Activated naive CD8-positive, alpha-beta T cell treated with anti-CD3 and anti-CD28 coated beads, Interleukin-2, amount 50 U/mL, for 24 hours (primary cell): ENCODE measurements at regions not wholly inside any gene's neighbourhood (a gene's known extent, or its start where the extent isn't known, plus 50 kb on each side); places are given as distances from the start of the nearest gene placed in this dataset.

Source experiments
- ATAC-seq: fragments of 150-1000 bp; cut with Tn5 transposase; one replicate; pipeline ENCODE4 v1.10.0; 2021
- DNase-seq: peaks from one replicate; pipeline ENCODE4 v3.0.0; 2021
- H3K27ac Mint-ChIP-seq: one replicate; pipeline ENCODE4 v1.8.0; 2021; ENCODE audit warnings: mild to moderate bottlenecking, mixed read lengths
- H3K27me3 Mint-ChIP-seq: one replicate; pipeline ENCODE4 v1.8.0; 2021; ENCODE audit warnings: mixed read lengths
- H3K36me3 Mint-ChIP-seq: one replicate; pipeline ENCODE4 v1.8.0; 2021; ENCODE audit warnings: low read depth, mixed read lengths
- H3K4me1 Mint-ChIP-seq: one replicate; pipeline ENCODE4 v1.8.0; 2021; ENCODE audit warnings: mixed read lengths
- H3K4me3 Mint-ChIP-seq: one replicate; pipeline ENCODE4 v1.8.0; 2021; ENCODE audit warnings: mild to moderate bottlenecking, moderate library complexity, mixed read lengths
- H3K9me3 Mint-ChIP-seq: one replicate; pipeline ENCODE4 v1.8.0; 2021; ENCODE audit warnings: mixed read lengths

GRCh38 chr18:25686960-25687500 lies 335.1 kb upstream of the ZNF521 start:
- Mint-ChIP-seq H3K9me3 (no peaks in the 10 kb centered on the region), H3K4me3 (no peak overlapping the region), H3K27ac (no peak overlapping the region), H3K4me1 (no peaks in the 10 kb centered on the region), H3K27me3 (no peaks in the 10 kb centered on the region), H3K36me3 (no peaks in the 10 kb centered on the region)
- no peak for DNase-seq
- no peak for ATAC-seq

GRCh38 chr18:25685088-25685487 lies 333.1 kb upstream of the ZNF521 start:
- no peaks in the 10 kb centered on the region for H3K27me3 Mint-ChIP-seq
- H3K36me3 Mint-ChIP-seq, result no peaks in the 10 kb centered on the region
- DNase-seq (no peak), ATAC-seq (no peak)
- H3K27ac Mint-ChIP-seq, result no peak overlapping the region
- no peaks in the 10 kb centered on the region for H3K4me1 Mint-ChIP-seq
- no peaks in the 10 kb centered on the region for H3K9me3 Mint-ChIP-seq
- H3K4me3 Mint-ChIP-seq, result no peak overlapping the region

GRCh38 chr18:25679491-25679890 lies 327.5 kb upstream of the ZNF521 start:
- DNase-seq, result no peak
- Mint-ChIP-seq H3K36me3 (no peaks in the 10 kb centered on the region), H3K4me1 (no peaks in the 10 kb centered on the region), H3K4me3 (no peak overlapping the region), H3K27me3 (peaks cover 2% of the 10 kb centered on the region), H3K27ac (no peak overlapping the region), H3K9me3 (no peaks in the 10 kb centered on the region)
- no peak for ATAC-seq

- no peak overlapping the region for H3K27ac Mint-ChIP-seq
- H3K9me3 Mint-ChIP-seq, result no peaks in the 10 kb centered on the region
- H3K27me3 Mint-ChIP-seq, result peaks cover 2% of the 10 kb centered on the region
- H3K4me1 Mint-ChIP-seq, result no peaks in the 10 kb centered on the region
- no peaks in the 10 kb centered on the region for H3K36me3 Mint-ChIP-seq
- ATAC-seq (no peak), DNase-seq (no peak)
- H3K4me3 Mint-ChIP-seq, result no peak overlapping the region
Observed at GRCh38 chr18:25678221-25678620, 326.3 kb upstream of the ZNF521 start.

- Mint-ChIP-seq H3K4me3 (no peak overlapping the region), H3K4me1 (no peaks in the 10 kb centered on the region), H3K27ac (no peak overlapping the region), H3K27me3 (peaks cover 4% of the 10 kb centered on the region), H3K36me3 (no peaks in the 10 kb centered on the region), H3K9me3 (no peaks in the 10 kb centered on the region)
- no peak for DNase-seq
- no peak for ATAC-seq
Observed at GRCh38 chr18:25675123-25675850, 323.3 kb upstream of the ZNF521 start.

GRCh38 chr18:25674183-25674582 lies 322.2 kb upstream of the ZNF521 start:
- Mint-ChIP-seq H3K27me3 (peaks cover 4% of the 10 kb centered on the region), H3K9me3 (no peaks in the 10 kb centered on the region), H3K4me1 (no peaks in the 10 kb centered on the region), H3K27ac (no peak overlapping the region), H3K4me3 (no peak overlapping the region), H3K36me3 (no peaks in the 10 kb centered on the region)
- ATAC-seq, result no peak
- no peak for DNase-seq

- DNase-seq, result no peak
- H3K9me3 Mint-ChIP-seq, result no peaks in the 10 kb centered on the region
Observed at GRCh38 chr18:25672490-25672889, 320.5 kb upstream of the ZNF521 start.

GRCh38 chr18:25669741-25670140 lies 317.8 kb upstream of the ZNF521 start:
- no peak overlapping the region for H3K27ac Mint-ChIP-seq
- DNase-seq (no peak), ATAC-seq (no peak)
- no peaks in the 10 kb centered on the region for H3K4me1 Mint-ChIP-seq
- H3K4me3 Mint-ChIP-seq, result no peak overlapping the region
- H3K27me3 Mint-ChIP-seq, result peaks cover 3% of the 10 kb centered on the region
- no peaks in the 10 kb centered on the region for H3K36me3 Mint-ChIP-seq
- H3K9me3 Mint-ChIP-seq, result no peaks in the 10 kb centered on the region

More at GRCh38 chr18:25672490-25672889, 320.5 kb upstream of the ZNF521 start:
- H3K36me3 Mint-ChIP-seq, result no peaks in the 10 kb centered on the region
- H3K27me3 Mint-ChIP-seq, result peaks cover 4% of the 10 kb centered on the region
- H3K4me1 Mint-ChIP-seq, result no peaks in the 10 kb centered on the region
- no peak for ATAC-seq
- no peak overlapping the region for H3K4me3 Mint-ChIP-seq
- H3K27ac Mint-ChIP-seq, result no peak overlapping the region

GRCh38 chr18:25662272-25662671 lies 310.3 kb upstream of the ZNF521 start:
- no peaks in the 10 kb centered on the region for H3K36me3 Mint-ChIP-seq
- DNase-seq, result no peak
- H3K4me3 Mint-ChIP-seq, result no peak overlapping the region
- no peaks in the 10 kb centered on the region for H3K9me3 Mint-ChIP-seq
- H3K27me3 Mint-ChIP-seq, result no peaks in the 10 kb centered on the region
- H3K27ac Mint-ChIP-seq, result no peak overlapping the region
- no peaks in the 10 kb centered on the region for H3K4me1 Mint-ChIP-seq
- ATAC-seq, result no peak

GRCh38 chr18:25661831-25662230 lies 309.9 kb upstream of the ZNF521 start:
- Mint-ChIP-seq H3K9me3 (no peaks in the 10 kb centered on the region), H3K27me3 (no peaks in the 10 kb centered on the region), H3K4me3 (no peak overlapping the region), H3K27ac (no peak overlapping the region), H3K4me1 (no peaks in the 10 kb centered on the region), H3K36me3 (no peaks in the 10 kb centered on the region)
- ATAC-seq, result no peak
- DNase-seq, result no peak

- Mint-ChIP-seq H3K9me3 (peaks cover 5% of the 10 kb centered on the region), H3K4me1 (no peaks in the 10 kb centered on the region), H3K36me3 (no peaks in the 10 kb centered on the region), H3K27ac (no peak overlapping the region), H3K4me3 (no peak overlapping the region), H3K27me3 (no peaks in the 10 kb centered on the region)
- ATAC-seq (no peak), DNase-seq (no peak)
Observed at GRCh38 chr18:25659541-25659940, 307.6 kb upstream of the ZNF521 start.

- Mint-ChIP-seq H3K36me3 (no peaks in the 10 kb centered on the region), H3K27me3 (no peaks in the 10 kb centered on the region), H3K9me3 (peaks cover 5% of the 10 kb centered on the region), H3K4me1 (no peaks in the 10 kb centered on the region), H3K4me3 (no peak overlapping the region), H3K27ac (no peak overlapping the region)
- no peak for ATAC-seq
- no peak for DNase-seq
Observed at GRCh38 chr18:25658476-25658875, 306.5 kb upstream of the ZNF521 start.

GRCh38 chr18:25651553-25651952 lies 299.6 kb upstream of the ZNF521 start:
- Mint-ChIP-seq H3K27me3 (no peaks in the 10 kb centered on the region), H3K36me3 (no peaks in the 10 kb centered on the region), H3K9me3 (peaks cover 5% of the 10 kb centered on the region), H3K27ac (no peak overlapping the region), H3K4me1 (no peaks in the 10 kb centered on the region), H3K4me3 (no peak overlapping the region)
- DNase-seq (no peak), ATAC-seq (no peak)

- no peak for DNase-seq
- Mint-ChIP-seq H3K4me1 (no peaks in the 10 kb centered on the region), H3K27me3 (no peaks in the 10 kb centered on the region), H3K27ac (no peak overlapping the region), H3K9me3 (peaks cover 2% of the 10 kb centered on the region), H3K4me3 (no peak overlapping the region), H3K36me3 (no peaks in the 10 kb centered on the region)
- no peak for ATAC-seq
Observed at GRCh38 chr18:25650201-25650941, 298.4 kb upstream of the ZNF521 start.

- no peaks in the 10 kb centered on the region for H3K4me1 Mint-ChIP-seq
- DNase-seq, result no peak
- no peaks in the 10 kb centered on the region for H3K36me3 Mint-ChIP-seq
- no peak overlapping the region for H3K27ac Mint-ChIP-seq
- no peak for ATAC-seq
- no peaks in the 10 kb centered on the region for H3K9me3 Mint-ChIP-seq
- no peak overlapping the region for H3K4me3 Mint-ChIP-seq
- peaks cover 5% of the 10 kb centered on the region for H3K27me3 Mint-ChIP-seq
Observed at GRCh38 chr18:25648716-25649260, 296.8 kb upstream of the ZNF521 start.
